ENCODE measurements at regions not wholly inside any gene's neighbourhood (a gene's known extent, or its start where the extent isn't known, plus 50 kb on each side); places are given as distances from the start of the nearest gene placed in this dataset.

- no peak for DNase-seq
- H3K4me3 ChIP-seq = no peak overlapping the region
- no peak for TF ChIP-seq POLR2A (IDR thresholded peaks at IDR 0.05)
- no peaks in the 10 kb centered on the region for H3K27me3 ChIP-seq
- intact Hi-C loops (cut with DNase I; ENCODE audit: low total_unique reads) = no loop called here
- no peaks in the 10 kb centered on the region for H3K4me1 ChIP-seq
- no peak overlapping the region for H3K27ac ChIP-seq
- H3K9me3 ChIP-seq = no peaks in the 10 kb centered on the region
- 63 to 66% methylated on average over 6 of the region's 6 CpGs for WGBS, 2 donors
- H3K36me3 ChIP-seq (ENCODE audit: low read depth, missing control alignments) = no peaks in the 10 kb centered on the region
Measured at GRCh38 chr18:54774981-54775665, 53.2 kb upstream of the RAB27B start.

- H3K9me3 ChIP-seq = no peaks in the 10 kb centered on the region
- no peaks in the 10 kb centered on the region for H3K27me3 ChIP-seq
- no peak overlapping the region for H3K4me3 ChIP-seq
- WGBS, 2 donors = 75 to 90% methylated on average over 3 of the region's 3 CpGs
- no peak for DNase-seq
- H3K4me1 ChIP-seq = no peaks in the 10 kb centered on the region
- intact Hi-C loops (cut with DNase I; ENCODE audit: low total_unique reads) = no loop called here
- no peaks in the 10 kb centered on the region for H3K36me3 ChIP-seq (ENCODE audit: low read depth, missing control alignments)
- TF ChIP-seq POLR2A (IDR thresholded peaks at IDR 0.05) (no peak), CTCF (IDR thresholded peaks at IDR 0.05) (no peak)
- H3K27ac ChIP-seq = no peak overlapping the region
Measured at GRCh38 chr18:54775686-54776085, 52.6 kb upstream of the RAB27B start.

GRCh38 chr18:54776282-54776977 is 51.8 kb upstream of the RAB27B start:
- no peak for DNase-seq
- Histone ChIP-seq H3K9me3 (no peaks in the 10 kb centered on the region), H3K4me3 (no peak overlapping the region), H3K27me3 (no peaks in the 10 kb centered on the region), H3K27ac (no peak overlapping the region), H3K36me3 (ENCODE audit: low read depth, missing control alignments) (no peaks in the 10 kb centered on the region), H3K4me1 (no peaks in the 10 kb centered on the region)
- 88 to 93% methylated on average over 8 of the region's 8 CpGs for WGBS, 2 donors
- TF ChIP-seq POLR2A (IDR thresholded peaks at IDR 0.05) = no peak
- no peak for TF ChIP-seq CTCF (IDR thresholded peaks at IDR 0.05)
- intact Hi-C loops (cut with DNase I; ENCODE audit: low total_unique reads) = no loop called here

- no peak for DNase-seq
- H3K36me3 ChIP-seq (ENCODE audit: low read depth, missing control alignments) = no peaks in the 10 kb centered on the region
- no peaks in the 10 kb centered on the region for H3K27me3 ChIP-seq
- H3K4me3 ChIP-seq = no peak overlapping the region
- TF ChIP-seq POLR2A (IDR thresholded peaks at IDR 0.05) = no peak
- no peak for TF ChIP-seq CTCF (IDR thresholded peaks at IDR 0.05)
- no peaks in the 10 kb centered on the region for H3K4me1 ChIP-seq
- 79 to 94% methylated on average over 1 of the region's 1 CpG for WGBS, 2 donors
- intact Hi-C loops (cut with DNase I; ENCODE audit: low total_unique reads) = no loop called here
- H3K27ac ChIP-seq = no peak overlapping the region
- no peaks in the 10 kb centered on the region for H3K9me3 ChIP-seq
Measured at GRCh38 chr18:54777118-54777791, 51.0 kb upstream of the RAB27B start.

- no peaks in the 10 kb centered on the region for H3K4me1 ChIP-seq
- WGBS, 2 donors = 64 to 66% methylated on average over 4 of the region's 4 CpGs
- no peak for TF ChIP-seq POLR2A (IDR thresholded peaks at IDR 0.05)
- TF ChIP-seq CTCF (IDR thresholded peaks at IDR 0.05) = no peak
- intact Hi-C loops (cut with DNase I; ENCODE audit: low total_unique reads) = no loop called here
- H3K4me3 ChIP-seq = no peak overlapping the region
- H3K36me3 ChIP-seq (ENCODE audit: low read depth, missing control alignments) = no peaks in the 10 kb centered on the region
- H3K9me3 ChIP-seq = no peaks in the 10 kb centered on the region
- no peak overlapping the region for H3K27ac ChIP-seq
- H3K27me3 ChIP-seq = no peaks in the 10 kb centered on the region
- no peak for DNase-seq
Measured at GRCh38 chr18:54777989-54778388, 50.3 kb upstream of the RAB27B start.

Measured in testis (tissue), 2 donors.